Neural cell (in vitro differentiated cells): ENCODE measurements at regions not wholly inside any gene's neighbourhood (a gene's known extent, or its start where the extent isn't known, plus 50 kb on each side); places are given as distances from the start of the nearest gene placed in this dataset.

Experiments used
- CTCF ChIP-seq: fragments of 450-650 bp; IDR thresholded peaks from 2 replicates; pipeline ENCODE4 v1.5.1; 2014; ENCODE audit warnings: antibody characterized with exemption, mild to moderate bottlenecking, moderate library complexity; ENCODE audit not compliant: poor library complexity, severe bottlenecking
- EP300 ChIP-seq: fragments of 450-650 bp; conservative IDR thresholded peaks from 2 replicates; pipeline ENCODE4 v1.6.1; 2014; ENCODE audit warnings: antibody characterized with exemption, mild to moderate bottlenecking, moderate library complexity; ENCODE audit not compliant: poor library complexity, severe bottlenecking
- EZH2 ChIP-seq: fragments of 200-600, 300-800 bp; shearing (Covaris generic), sonication (generic); IDR thresholded peaks from 2 replicates; pipeline ENCODE4 v1.6.1; 2014; ENCODE audit warnings: antibody characterized with exemption, low read length, borderline replicate concordance, mild to moderate bottlenecking; ENCODE audit not compliant: insufficient read depth, poor library complexity, severe bottlenecking
- MXI1 ChIP-seq: fragments of 450-650 bp; conservative IDR thresholded peaks from 2 replicates; pipeline ENCODE4 v1.6.1; 2014; ENCODE audit warnings: antibody characterized with exemption, mild to moderate bottlenecking; ENCODE audit not compliant: poor library complexity, severe bottlenecking
- POLR2AphosphoS5 ChIP-seq: IDR thresholded peaks from 2 replicates; pipeline ENCODE4 v1.6.1; 2012
- RAD21 ChIP-seq: fragments of 450-650 bp; conservative IDR thresholded peaks from 2 replicates; pipeline ENCODE4 v1.6.1; 2014; ENCODE audit warnings: antibody characterized with exemption, mild to moderate bottlenecking, moderate library complexity
- REST ChIP-seq: IDR thresholded peaks from 2 replicates; pipeline ENCODE4 v1.6.1; 2012; ENCODE audit warnings: borderline replicate concordance
- SMC3 ChIP-seq: fragments of 450-650 bp; conservative IDR thresholded peaks from 2 replicates; pipeline ENCODE4 v1.6.1; 2014; ENCODE audit warnings: antibody characterized with exemption, mild to moderate bottlenecking, moderate library complexity; ENCODE audit not compliant: poor library complexity
- TAF1 ChIP-seq: IDR thresholded peaks from 2 replicates; pipeline ENCODE4 v1.6.1; 2012; ENCODE audit warnings: low read depth

- no peak for TF ChIP-seq CTCF
- TF ChIP-seq RAD21 = no peak
- TF ChIP-seq EZH2 = no peak
- TF ChIP-seq TAF1 = no peak
- TF ChIP-seq POLR2AphosphoS5 = no peak
- no peak for TF ChIP-seq MXI1
- no peak for TF ChIP-seq EP300
- TF ChIP-seq SMC3 = no peak
- no peak for TF ChIP-seq REST
Observed at GRCh38 chr21:20270365-20271055, 727.7 kb upstream of the NCAM2 start.
